HepG2 (cell line): ENCODE measurements at regions not wholly inside any gene's neighbourhood (a gene's known extent, or its start where the extent isn't known, plus 50 kb on each side); places are given as distances from the start of the nearest gene placed in this dataset.

Source experiments
- ATAC-seq: fragments of 200-7000 bp; cut with Tn5 transposase; 3 replicates; pipeline ENCODE4 v1.9.1; 2020; ENCODE audit warnings: mild to moderate bottlenecking, moderate library complexity
- BruUV-seq: library from RNA; stranded (reverse); fragments of 400-500 nt; replicated peaks from 2 replicates; lab custom pipeline; 2021; lab: Mats Ljungman, UMichigan
- CTCF ChIA-PET: fragments of 300-600 bp; formaldehyde crosslinking; extraction: SDS; loops from one replicate; lab custom pipeline; 2021; ENCODE audit warnings: low total read pairs, inconsistent platforms, low intra/inter-chr PET ratio; lab: Yijun Ruan, JAX
- POLR2A ChIA-PET: fragments of 350-600 bp; sonication (Branson Sonifier 250); formaldehyde crosslinking; loops from one replicate; lab custom pipeline; 2020; ENCODE audit warnings: antibody characterized with exemption, inconsistent platforms; lab: Yijun Ruan, JAX
- DNase-seq: peaks from one replicate; pipeline ENCODE4 v3.0.0-alpha.2; 2015; ENCODE audit warnings: low spot score
- FAIRE-seq: peaks from 3 replicates; lab custom pipeline; 2011; peaks lifted over from hg19 to GRCh38; lab: Jason Lieb, UNC
- H2AFZ ChIP-seq: one replicate; pipeline ENCODE4 v1.6.1; 2011; ENCODE audit warnings: low read length, inconsistent platforms
- H3K27ac ChIP-seq: fragments of 300-600 bp; 3 replicates; pipeline ENCODE4 v1.8.0; 2011; ENCODE audit warnings: mixed run types, mild to moderate bottlenecking, mixed read lengths, low read length, inconsistent platforms; ENCODE audit not compliant: insufficient read depth; ENCODE audit errors: extremely low read length
- H3K27me3 ChIP-seq, 2 experiments: fragments of 200-600 bp in 1 of 2; 2 replicates in 1 of 2; 3 replicates in 1 of 2; pipeline versions ENCODE4 v1.6.0 to v1.8.0; 2011; ENCODE audit warnings: low read length in 2 of 2, mild to moderate bottlenecking in 2 of 2, moderate library complexity in 2 of 2, inconsistent platforms in 1 of 2; ENCODE audit not compliant: insufficient read depth in 2 of 2, control insufficient read depth in 1 of 2
- H3K36me3 ChIP-seq, 2 experiments: fragments of 200-600 bp in 1 of 2; replicated peaks in 1 of 2; 2 replicates in 1 of 2; 3 replicates in 1 of 2; pipeline versions ENCODE4 v1.5.1 to v1.8.0; 2011; ENCODE audit warnings: low read length in 2 of 2, inconsistent platforms in 1 of 2; ENCODE audit not compliant: insufficient read depth in 2 of 2, control insufficient read depth in 1 of 2
- H3K4me1 ChIP-seq: 2 replicates; pipeline ENCODE4 v1.5.1; 2012; ENCODE audit warnings: low read length, inconsistent platforms; ENCODE audit not compliant: insufficient read depth
- H3K4me2 ChIP-seq: 2 replicates; pipeline ENCODE4 v1.6.0; 2011; ENCODE audit warnings: low read depth, low read length, inconsistent platforms
- H3K4me3 ChIP-seq, 3 experiments: fragments of 200-600 bp in 1 of 3; sonication (generic), shearing (Covaris generic) in 1 of 3; replicated peaks in 1 of 3; 2 replicates each; pipeline ENCODE4 v1.5.1; 2011 to 2016; ENCODE audit warnings: low read length in 3 of 3, inconsistent platforms in 2 of 3, low read depth in 2 of 3, mild to moderate bottlenecking in 2 of 3, control low read depth in 1 of 3, mixed read lengths in 1 of 3; ENCODE audit not compliant: insufficient read depth in 1 of 3
- H3K79me2 ChIP-seq: one replicate; pipeline ENCODE4 v1.6.1; 2011; ENCODE audit warnings: low read length, inconsistent platforms; ENCODE audit not compliant: insufficient read depth
- H3K9ac ChIP-seq: 2 replicates; pipeline ENCODE4 v1.6.0; 2011; ENCODE audit warnings: mild to moderate bottlenecking, low read depth, low read length, inconsistent platforms; ENCODE audit not compliant: insufficient read depth
- H3K9me3 ChIP-seq: 2 replicates; pipeline ENCODE4 v1.5.1; 2012; ENCODE audit warnings: mild to moderate bottlenecking, low read length
- H4K20me1 ChIP-seq: 2 replicates; pipeline ENCODE4 v1.6.0; 2011; ENCODE audit warnings: inconsistent platforms, mild to moderate bottlenecking, low read length, moderate library complexity; ENCODE audit not compliant: insufficient read depth
- PATZ1 ChIP-seq: sonication (generic); formaldehyde crosslinking; IDR thresholded peaks from 2 replicates; pipeline ENCODE4 v1.4.0; 2020; ENCODE audit warnings: missing genetic modification reagents
- RNF219 ChIP-seq: sonication (generic); formaldehyde crosslinking; IDR thresholded peaks from 2 replicates; pipeline ENCODE4 v1.5.0; 2020; ENCODE audit warnings: mild to moderate bottlenecking, missing genetic modification reagents
- ZSCAN30 ChIP-seq: sonication (generic); formaldehyde crosslinking; IDR thresholded peaks from 2 replicates; pipeline ENCODE4 v1.5.0; 2020; ENCODE audit warnings: mild to moderate bottlenecking, missing genetic modification reagents
- WGBS: methylation state at CpG from one replicate; pipeline ENCODE4 v1.1.6; 2017; ENCODE audit warnings: low lambda C conversion rate; 5-methylcytosine and 5-hydroxymethylcytosine counted together
- in situ Hi-C: cut with HindIII; loops from 2 replicates; pipeline ENCODE4 v1.10.0; 2017; ENCODE audit warnings: low pct_unique_long_range_greater_than_20kb; ENCODE audit not compliant: extremely low pct_ligation_motif_present
- intact Hi-C: fragments of 100-400 bp; cut with micrococcal nuclease; formaldehyde crosslinking; loops from one replicate; pipeline ENCODE4 v1.10.0; 2022; ENCODE audit not compliant: unreplicated experiment

GRCh38 chr17:51496378-51496777 lies 236.0 kb downstream of the UTP18 start (continued):
- TF ChIP-seq RNF219 (CRISPR knock-in tag) = no peak

- BruUV-seq = no TSS peak
- no peaks in the 10 kb centered on the region for H3K36me3 ChIP-seq
- FAIRE-seq = no peak
- no peak overlapping the region for H3K4me3 ChIP-seq
- intact Hi-C loops (no loop called here), in situ Hi-C loops (loop anchor here (10.0 kb wide), 2 partner anchors 55 to 75 kb away; no protein-coding TSS in a partner anchor)
- no peak overlapping the region for H3K4me2 ChIP-seq
- H3K27me3 ChIP-seq = no peaks in the 10 kb centered on the region
- H3K9ac ChIP-seq = no peak overlapping the region
- H2AFZ ChIP-seq = no peak overlapping the region
- 47% methylated on average over 1 of the region's 1 CpG for WGBS
- no peaks in the 10 kb centered on the region for H4K20me1 ChIP-seq
- ATAC-seq = peak; percentile 73
- ChIA-PET POLR2A (no interaction called here), CTCF (no interaction called here)
- H3K27ac ChIP-seq = no peak overlapping the region
- H3K79me2 ChIP-seq = no peaks in the 10 kb centered on the region
- peaks cover 5% of the 10 kb centered on the region; the same call in 1 of the 2 replicates for H3K4me1 ChIP-seq
- no peaks in the 10 kb centered on the region for H3K9me3 ChIP-seq
- no peak for DNase-seq
- TF ChIP-seq PATZ1 (CRISPR knock-in tag) (0 out of 2 replicates have a peak, but pooled peaks have one; percentile 14), ZSCAN30 (CRISPR knock-in tag) (no peak)
- TF ChIP-seq, all 625 proteins: peak for 1
Measured at GRCh38 chr17:51499897-51500296, 239.6 kb downstream of the UTP18 start.
